ENCODE measurements at regions not wholly inside any gene's neighbourhood (a gene's known extent, or its start where the extent isn't known, plus 50 kb on each side); places are given as distances from the start of the nearest gene placed in this dataset.

GRCh38 chr9:107227774-107228173 is 55.3 kb upstream of the RAD23B start:
- no peak for TF ChIP-seq EZH2 (IDR thresholded peaks at IDR 0.05; ENCODE audit: insufficient read depth, poor library complexity, severe bottlenecking)
- no peak for TF ChIP-seq EZH2phosphoT487 (IDR thresholded peaks at IDR 0.05; ENCODE audit: insufficient read depth, low read depth)

All from GM23248 (cell line).